ENCODE measurements at regions not wholly inside any gene's neighbourhood (a gene's known extent, or its start where the extent isn't known, plus 50 kb on each side); places are given as distances from the start of the nearest gene placed in this dataset.
"Not testable (repeated sequence)": the region's sequence is repeated elsewhere in the genome, so short reads cannot be mapped to it uniquely, and the experiment has no call there.

DNA sequence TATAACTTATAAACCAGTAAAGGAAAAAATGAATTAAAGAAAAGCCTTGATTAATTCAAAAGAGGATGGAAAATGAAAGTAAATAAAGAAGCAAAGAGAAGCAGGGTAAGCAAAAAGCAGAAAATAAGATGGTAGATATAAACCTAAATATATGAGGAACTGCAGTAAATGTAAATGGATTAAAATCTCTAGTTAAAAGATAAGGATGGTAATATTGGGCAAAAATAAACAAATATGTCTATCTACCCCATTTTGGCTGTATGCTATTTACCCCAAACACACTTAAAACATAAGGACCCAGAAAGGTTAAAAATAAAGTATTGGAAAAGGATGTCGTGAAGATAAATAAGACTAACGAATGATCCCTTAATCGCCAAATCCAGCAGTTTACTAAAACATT lies 161.9 kb downstream of the FOXD2 start:
- FAIRE-seq (no peak), DNase-seq (ENCODE audit: insufficient read length, low spot score) (no peak)
- TF ChIP-seq, protein P1, sequence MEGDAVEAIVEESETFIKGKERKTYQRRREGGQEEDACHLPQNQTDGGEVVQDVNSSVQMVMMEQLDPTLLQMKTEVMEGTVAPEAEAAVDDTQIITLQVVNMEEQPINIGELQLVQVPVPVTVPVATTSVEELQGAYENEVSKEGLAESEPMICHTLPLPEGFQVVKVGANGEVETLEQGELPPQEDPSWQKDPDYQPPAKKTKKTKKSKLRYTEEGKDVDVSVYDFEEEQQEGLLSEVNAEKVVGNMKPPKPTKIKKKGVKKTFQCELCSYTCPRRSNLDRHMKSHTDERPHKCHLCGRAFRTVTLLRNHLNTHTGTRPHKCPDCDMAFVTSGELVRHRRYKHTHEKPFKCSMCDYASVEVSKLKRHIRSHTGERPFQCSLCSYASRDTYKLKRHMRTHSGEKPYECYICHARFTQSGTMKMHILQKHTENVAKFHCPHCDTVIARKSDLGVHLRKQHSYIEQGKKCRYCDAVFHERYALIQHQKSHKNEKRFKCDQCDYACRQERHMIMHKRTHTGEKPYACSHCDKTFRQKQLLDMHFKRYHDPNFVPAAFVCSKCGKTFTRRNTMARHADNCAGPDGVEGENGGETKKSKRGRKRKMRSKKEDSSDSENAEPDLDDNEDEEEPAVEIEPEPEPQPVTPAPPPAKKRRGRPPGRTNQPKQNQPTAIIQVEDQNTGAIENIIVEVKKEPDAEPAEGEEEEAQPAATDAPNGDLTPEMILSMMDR (IDR thresholded peaks at IDR 0.05; ENCODE audit: insufficient read depth, missing control alignments), result no peak

DNA sequence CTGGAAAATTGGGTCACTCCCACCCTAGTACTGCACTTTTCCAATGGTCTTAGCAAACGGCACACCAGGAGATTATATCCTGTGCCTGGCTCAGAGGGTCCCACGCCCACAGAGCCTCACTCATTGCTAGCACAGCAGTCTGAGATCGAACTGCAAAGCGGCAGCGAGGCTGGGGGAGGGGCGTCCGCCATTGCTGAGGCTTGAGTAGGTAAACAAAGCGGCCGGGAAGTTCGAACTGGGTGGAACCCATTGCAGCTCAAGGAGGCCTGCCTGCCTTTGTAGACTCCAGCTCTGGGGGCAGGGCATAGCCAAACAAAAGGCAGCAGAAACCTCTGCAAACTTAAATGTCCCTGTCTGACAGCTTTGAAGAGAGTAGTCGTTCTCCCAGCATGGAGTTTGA lies 164.6 kb downstream of the FOXD2 start:
- DNase-seq (ENCODE audit: insufficient read length, low spot score); FAIRE-seq: not testable (repeated sequence)

DNA sequence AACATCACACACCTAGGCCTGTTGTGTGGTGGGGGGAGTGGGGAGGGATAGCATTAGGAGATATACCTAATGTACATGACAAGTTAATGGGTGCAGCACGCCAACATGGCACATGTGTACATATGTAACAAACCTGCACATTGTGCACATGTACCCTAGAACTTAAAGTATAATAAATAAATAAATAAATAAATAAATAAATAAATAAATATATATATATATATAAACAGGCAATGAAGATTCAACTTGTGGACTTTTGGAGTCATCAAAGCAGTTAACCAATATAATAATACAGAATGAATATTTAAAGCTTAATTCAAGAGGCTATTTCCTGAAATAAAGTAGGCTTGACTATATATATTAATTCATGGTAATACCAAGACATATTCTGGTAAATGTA lies 167.0 kb downstream of the FOXD2 start:
- FAIRE-seq; DNase-seq (ENCODE audit: insufficient read length, low spot score): not testable (repeated sequence)

DNA sequence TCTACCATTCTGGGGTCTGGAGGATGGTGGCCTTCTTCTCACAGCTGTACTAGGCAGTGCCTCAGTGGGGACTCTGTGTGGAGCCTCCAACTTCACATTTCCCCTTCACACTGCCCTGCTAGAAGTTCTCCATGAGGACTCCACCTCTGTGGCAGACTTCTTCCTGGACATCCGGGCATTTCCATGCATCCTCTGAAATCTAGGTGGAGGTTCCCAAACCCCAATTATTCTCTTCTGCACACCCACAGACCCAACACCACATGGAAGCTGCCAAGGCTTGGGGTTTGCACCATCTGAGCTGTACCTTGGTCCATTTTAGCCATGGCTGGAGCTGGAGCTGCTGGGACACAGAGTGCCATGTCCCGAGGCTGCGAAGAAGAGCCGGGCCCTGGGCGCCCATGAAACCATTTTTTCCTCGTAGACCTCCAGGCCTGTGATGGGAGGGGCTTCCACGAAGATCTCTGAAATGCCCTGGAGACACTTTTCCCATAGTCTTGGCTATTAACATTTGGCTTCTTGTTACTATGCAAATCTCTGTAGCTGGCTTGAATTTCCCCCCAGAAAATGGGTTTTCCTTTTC lies 170.5 kb downstream of the FOXD2 start:
- TF ChIP-seq, protein P1 (IDR thresholded peaks at IDR 0.05; ENCODE audit: insufficient read depth, missing control alignments), result no peak
- DNase-seq (ENCODE audit: insufficient read length, low spot score) (no peak), FAIRE-seq (no peak)

DNA sequence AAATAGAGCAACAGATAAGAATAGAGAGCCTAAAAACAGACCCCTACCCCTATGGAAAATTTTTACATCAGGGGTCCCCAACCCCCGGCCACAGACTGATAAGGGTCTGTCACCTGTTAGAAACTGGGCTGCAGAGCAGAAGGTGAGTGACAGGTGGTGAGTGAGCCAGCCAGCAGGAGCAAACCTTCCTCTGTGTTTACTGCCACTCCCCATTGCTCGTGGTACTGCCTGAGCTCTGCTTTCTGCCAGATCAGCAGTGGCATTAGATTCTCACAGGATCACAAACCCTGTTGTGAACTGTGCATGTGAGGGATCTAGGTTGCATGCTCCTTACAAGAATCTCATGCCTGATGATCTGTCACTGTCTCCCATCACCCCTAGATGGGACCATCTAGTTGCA lies 174.1 kb downstream of the FOXD2 start:
- TF ChIP-seq, protein P1 (IDR thresholded peaks at IDR 0.05; ENCODE audit: insufficient read depth, missing control alignments), result no peak
- FAIRE-seq (no peak), DNase-seq (ENCODE audit: insufficient read length, low spot score) (no peak)

DNA sequence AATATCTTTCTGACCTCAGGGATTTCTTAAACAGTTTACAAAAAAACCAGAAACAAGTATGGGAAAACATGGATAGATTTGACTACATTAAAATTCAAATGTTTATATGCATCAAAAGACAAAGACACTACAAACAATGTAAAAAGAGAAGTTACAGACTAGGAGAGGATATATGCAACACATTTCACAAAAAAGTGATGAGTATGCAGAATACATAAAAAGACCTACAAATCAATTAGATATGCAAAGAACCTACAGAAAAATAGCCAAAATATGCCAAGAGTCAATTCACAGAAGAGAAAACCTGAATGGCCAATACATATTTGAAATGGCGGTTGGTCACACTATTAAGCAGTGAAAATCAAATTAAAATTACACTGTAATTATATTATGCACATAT lies 175.0 kb downstream of the FOXD2 start:
- no peak for DNase-seq (ENCODE audit: insufficient read length, low spot score)
- TF ChIP-seq, protein P1 (IDR thresholded peaks at IDR 0.05; ENCODE audit: insufficient read depth, missing control alignments), result no peak
- no peak for FAIRE-seq

DNA sequence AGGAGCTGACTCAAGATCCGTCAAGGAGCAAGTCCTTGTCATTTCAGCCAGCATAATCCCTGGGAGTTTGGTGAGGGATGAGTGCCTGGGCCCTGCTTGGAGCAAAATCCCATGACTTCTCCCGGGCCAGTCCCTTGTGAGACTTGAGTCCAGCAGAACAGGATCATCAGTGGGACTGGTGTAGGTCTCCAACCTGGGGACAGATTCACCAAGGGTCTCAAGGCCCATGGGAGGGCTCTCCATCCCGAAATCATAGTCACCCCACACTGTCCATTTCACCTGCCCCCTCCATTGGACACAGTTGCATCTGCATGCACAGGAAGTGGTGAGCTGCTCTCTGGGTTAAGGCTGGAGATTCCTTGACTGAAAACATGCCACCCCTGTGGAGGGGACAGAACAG lies 178.2 kb downstream of the FOXD2 start:
- no peak for DNase-seq (ENCODE audit: insufficient read length, low spot score)
- TF ChIP-seq, protein P1 (IDR thresholded peaks at IDR 0.05; ENCODE audit: insufficient read depth, missing control alignments), result no peak
- no peak for FAIRE-seq

DNA sequence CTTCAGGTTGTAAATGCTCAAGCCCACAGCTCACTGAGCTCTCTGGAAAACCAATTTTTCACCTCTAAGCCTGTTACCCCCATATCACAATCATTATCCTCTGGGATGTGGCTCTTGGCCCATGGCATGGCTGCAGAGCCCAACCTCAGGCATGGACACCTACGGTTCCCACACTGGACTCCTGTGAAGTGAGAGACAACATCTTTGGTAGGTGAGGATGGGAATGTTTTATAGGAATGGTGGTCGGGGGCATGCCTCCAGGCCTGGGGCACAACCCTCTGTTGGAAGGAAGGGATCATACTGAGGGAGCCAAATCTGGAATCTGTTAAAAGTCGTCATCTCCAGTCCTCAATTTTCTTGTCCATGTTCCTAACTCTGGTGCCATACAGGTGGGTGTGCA lies 179.1 kb downstream of the FOXD2 start:
- TF ChIP-seq, protein P1 (IDR thresholded peaks at IDR 0.05; ENCODE audit: insufficient read depth, missing control alignments), result no peak
- FAIRE-seq, result no peak
- no peak for DNase-seq (ENCODE audit: insufficient read length, low spot score)
